ENCODE measurements at regions not wholly inside any gene's neighbourhood (a gene's known extent, or its start where the extent isn't known, plus 50 kb on each side); places are given as distances from the start of the nearest gene placed in this dataset.
"Not testable (repeated sequence)": the region's sequence is repeated elsewhere in the genome, so short reads cannot be mapped to it uniquely, and the experiment has no call there.

DNA sequence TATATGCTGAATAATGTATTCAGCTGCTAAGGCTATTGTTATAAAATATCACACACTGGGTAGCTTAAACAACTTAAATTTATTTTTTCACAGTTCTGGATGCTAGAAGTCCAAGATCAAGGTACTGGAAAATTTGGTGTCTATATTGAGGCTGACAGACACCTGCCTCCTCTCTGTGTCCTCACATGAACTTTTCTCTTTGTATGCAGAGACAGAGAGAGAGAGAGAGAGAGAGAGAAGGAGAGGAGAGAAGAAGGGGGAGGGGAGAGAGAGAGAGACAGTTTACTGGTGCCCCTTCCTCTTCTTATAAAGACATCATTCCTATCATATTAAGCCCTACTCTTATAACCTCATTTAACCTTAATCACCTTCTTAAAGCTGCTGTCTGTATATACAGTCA, 320.1 kb upstream of the THBS1 start:
- no peak for DNase-seq (ENCODE audit: low read depth in 4 of 4, low spot score in 1 of 4)

DNA sequence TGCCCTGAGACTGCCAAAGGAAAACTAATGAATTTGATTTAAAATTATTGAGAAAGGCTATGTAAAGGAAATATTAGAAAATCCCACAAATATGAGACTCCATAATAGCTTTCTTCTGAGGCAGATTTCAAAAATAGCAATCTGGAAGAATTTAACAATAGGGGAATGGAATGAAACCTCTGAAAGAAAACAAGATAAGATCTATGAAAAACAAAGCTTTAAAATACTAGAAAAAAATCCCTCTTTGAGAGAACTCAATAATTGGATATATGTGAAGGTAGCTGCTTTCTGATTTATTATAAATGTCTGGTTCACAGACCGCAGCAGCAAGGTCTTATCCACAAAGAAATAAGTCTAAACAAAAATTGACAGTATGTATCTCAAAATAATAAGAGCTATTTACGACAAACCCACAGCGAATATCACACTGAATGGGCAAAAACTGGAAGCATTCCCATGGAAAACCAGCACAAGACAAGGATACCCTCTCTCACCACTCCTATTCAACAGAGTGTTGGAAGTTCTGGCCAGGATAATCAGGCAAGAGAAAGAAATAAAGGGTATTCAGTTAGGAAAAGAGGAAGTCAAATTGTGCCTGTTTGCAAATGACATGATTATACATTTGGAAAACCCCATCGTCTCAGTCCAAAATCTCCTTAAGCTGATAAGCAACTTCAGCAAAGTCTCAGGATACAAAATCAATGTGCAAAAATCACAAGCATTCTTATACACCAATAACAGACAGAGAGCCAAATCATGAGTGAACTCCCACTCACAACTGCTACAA, 319.3 kb upstream of the THBS1 start:
- not testable (repeated sequence) for DNase-seq (ENCODE audit: low read depth in 4 of 4, low spot score in 1 of 4)

DNA sequence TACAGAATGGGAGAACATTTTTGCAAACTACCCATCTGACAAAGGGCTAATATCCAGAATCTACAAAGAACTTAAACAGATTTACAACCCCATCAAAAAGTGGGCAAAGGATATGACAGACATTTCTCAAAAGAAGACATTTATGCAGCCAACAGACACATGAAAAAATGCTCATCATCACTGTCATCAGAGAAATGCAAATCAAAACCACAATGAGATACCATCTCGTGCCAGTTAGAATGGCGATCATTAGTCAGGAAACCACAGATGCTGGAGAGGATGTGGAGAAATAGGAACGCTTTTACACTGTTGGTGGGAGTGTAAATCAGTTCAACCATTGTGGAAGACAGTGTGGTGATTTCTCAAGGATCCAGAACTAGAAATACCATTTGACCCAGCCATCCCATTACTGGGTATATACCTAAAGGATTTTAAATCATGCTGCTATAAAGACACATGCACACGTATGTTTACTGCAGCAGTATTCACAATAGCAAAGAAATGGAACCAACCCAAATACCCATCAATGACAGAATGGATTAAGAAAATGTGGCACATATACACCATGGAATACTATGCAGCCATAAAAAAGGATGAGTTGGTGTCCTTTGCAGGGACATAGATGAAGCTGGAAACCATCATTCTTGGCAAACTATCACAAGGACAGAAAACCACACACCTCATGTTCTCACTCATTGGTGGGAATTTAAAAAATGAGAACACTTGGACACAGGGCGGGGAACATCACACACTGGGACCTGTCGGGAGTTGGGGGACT, 317.7 kb upstream of the THBS1 start:
- DNase-seq (ENCODE audit: low read depth in 4 of 4, low spot score in 1 of 4), result not testable (repeated sequence)

DNA sequence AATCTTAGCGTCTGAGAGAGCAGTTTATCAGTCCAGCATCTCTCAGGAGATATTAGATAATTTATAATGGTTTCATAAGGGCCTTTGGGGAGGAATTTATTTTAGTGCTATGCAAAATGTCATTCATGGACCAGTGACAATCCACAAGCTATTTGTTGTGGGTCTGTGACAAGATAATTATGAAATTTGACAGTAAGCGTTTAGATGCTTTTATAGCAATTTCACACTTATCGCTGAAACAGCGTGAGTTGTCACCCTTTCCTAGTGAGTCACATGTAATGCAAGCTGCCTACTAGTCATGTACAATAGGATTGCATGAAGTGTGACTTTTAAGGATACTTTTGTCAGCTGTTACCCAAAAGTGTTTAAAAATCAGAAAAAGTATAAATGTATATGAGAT, 315.6 kb upstream of the THBS1 start:
- DNase-seq (ENCODE audit: low read depth in 4 of 4, low spot score in 1 of 4), result no peak

DNA sequence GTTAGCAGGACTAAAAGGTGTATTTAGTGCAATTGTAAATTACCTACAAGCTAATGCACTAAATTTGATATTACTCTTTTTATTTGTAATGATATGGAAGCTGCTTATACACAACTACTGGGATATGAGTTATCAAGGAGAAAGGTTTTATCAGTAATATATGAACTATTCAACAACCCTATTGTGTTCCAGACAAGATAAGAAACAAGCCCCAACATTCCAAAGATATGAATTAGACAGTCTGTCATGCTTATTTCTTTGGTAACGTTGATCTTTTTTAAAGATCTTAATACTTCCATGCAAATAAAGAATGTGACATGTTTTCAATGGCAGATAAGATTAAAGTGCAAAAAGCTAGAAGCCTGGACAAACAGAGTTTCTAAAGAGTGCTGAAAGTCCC, 314.0 kb upstream of the THBS1 start:
- no peak for DNase-seq (ENCODE audit: low read depth in 4 of 4, low spot score in 1 of 4)

DNA sequence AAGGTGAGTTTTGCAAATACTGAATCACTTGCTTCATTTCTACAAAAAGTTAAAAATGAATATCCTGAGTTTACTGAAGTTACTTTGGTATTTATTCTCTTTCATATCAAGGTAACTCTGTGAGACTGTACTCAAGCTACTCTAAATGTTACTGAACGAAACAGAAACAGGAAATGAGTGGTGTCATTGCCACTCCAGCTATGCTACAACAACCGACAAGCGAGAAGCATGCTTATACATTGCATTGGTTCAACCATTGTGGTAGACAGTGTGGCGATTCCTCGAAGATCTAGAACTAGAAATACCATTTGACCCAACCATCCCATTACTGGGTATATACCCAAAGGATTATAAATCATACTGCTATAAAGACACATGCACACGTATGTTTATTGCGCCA, 313.2 kb upstream of the THBS1 start:
- no peak for DNase-seq (ENCODE audit: low read depth in 4 of 4, low spot score in 1 of 4)

DNA sequence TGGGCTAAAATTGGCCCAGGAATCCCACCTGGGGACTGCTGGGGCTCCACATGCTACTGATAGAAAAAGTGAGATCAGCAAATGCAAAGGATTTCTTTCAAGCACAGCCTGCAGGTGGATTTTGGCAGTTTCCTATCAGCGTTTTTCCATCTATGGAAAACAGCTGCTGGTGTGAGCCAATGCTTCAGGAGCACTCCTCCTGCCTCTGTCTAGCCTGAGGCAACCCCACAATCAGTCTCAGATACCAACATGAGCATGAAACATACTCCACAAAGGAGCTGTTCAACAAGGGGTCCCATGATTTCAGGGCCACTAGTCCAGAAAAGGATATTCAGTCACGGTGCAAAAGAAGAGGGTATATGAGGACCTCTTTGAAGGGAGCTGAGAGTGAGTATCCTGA, 311.5 kb upstream of the THBS1 start:
- DNase-seq (ENCODE audit: low read depth in 4 of 4, low spot score in 1 of 4), result no peak

DNA sequence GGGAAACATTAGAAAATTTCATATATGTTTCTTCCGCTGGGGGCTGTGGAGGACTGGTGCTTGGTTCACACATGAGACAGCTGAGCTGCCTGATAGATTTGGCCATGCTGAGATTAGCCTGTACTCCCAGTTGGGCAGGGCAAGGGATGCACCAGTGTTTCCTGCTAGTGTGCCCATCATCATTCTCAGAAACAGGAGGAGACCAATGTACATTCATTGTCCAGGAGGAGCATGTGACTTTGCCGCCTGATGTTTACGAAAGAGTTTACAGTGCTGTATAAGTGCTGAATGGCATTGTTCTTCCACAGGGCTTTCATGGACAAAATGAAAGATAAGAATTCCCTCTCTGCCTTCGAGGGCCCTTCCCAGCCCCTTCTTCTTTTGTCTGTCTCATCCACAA, 311.1 kb upstream of the THBS1 start:
- no peak for DNase-seq (ENCODE audit: low read depth in 4 of 4, low spot score in 1 of 4)

DNA sequence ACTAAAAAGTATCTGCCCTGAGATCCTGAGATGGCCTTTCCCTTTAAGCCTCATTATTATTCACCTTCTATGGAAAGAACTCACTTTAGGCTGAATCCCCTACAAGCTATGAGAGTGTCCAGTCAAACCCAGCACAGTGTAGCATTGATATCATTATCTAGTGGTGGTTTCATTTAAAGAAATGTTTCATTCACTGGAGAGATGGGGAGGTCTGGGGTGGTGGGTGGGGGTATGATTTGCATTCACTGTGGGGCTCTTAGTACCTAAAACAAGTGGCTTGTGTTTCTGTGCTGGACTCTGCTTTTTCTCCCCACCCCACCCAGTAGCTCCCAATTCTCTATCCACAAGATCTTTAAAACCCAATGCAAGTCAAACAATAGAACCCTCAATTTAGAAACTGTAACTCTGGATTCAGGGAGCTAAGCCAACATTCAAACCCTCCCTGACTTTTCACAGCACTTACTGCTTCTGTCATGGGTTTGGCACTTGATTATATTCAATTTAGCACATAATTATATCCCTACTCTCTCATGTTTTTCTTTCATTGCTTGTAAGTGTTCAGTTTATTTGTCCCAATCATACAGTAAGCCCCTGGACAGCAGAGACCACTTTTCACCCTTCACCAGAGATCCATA, 310.5 kb upstream of the THBS1 start:
- no peak for DNase-seq (ENCODE audit: low read depth in 4 of 4, low spot score in 1 of 4)

DNA sequence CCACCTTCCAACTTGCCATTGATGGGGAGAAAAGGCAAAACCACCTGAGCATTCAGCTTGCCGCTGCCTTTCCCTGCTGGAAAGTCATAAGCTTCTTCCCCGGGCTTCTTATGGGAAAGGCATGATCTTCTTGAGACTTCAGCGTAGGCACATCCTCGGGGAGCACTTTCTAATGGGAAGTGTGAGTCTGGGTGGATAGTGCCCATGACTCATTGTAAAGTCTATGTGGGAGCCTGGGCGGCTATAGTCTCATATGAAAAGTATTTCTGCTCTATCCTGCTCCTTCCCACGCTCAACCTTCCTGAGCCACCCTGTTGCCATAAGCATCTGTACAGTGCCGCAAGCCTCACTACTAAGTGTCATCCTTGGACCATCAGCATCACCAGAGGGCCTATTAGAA, 309.9 kb upstream of the THBS1 start:
- no peak for DNase-seq (ENCODE audit: low read depth in 4 of 4, low spot score in 1 of 4)

DNA sequence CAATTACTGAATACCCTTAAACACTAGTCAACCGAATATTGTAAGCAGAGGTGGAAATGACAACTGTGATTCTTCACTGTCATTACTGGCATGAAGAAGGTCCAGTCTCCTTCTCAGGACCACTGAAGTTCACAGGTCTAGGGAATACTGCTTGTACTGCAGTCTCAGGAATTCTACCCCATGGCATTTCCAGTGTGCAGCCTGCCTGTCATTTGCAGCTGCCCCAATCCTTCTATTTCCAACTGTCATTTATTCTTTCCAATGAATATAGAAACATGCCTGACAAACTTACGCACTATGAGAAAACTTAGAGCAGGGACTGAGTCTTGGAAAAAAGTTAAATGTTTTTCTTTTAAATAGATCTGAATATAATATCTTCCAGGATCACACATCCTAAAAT, 308.0 kb upstream of the THBS1 start:
- DNase-seq (ENCODE audit: low read depth in 4 of 4, low spot score in 1 of 4), result no peak

DNA sequence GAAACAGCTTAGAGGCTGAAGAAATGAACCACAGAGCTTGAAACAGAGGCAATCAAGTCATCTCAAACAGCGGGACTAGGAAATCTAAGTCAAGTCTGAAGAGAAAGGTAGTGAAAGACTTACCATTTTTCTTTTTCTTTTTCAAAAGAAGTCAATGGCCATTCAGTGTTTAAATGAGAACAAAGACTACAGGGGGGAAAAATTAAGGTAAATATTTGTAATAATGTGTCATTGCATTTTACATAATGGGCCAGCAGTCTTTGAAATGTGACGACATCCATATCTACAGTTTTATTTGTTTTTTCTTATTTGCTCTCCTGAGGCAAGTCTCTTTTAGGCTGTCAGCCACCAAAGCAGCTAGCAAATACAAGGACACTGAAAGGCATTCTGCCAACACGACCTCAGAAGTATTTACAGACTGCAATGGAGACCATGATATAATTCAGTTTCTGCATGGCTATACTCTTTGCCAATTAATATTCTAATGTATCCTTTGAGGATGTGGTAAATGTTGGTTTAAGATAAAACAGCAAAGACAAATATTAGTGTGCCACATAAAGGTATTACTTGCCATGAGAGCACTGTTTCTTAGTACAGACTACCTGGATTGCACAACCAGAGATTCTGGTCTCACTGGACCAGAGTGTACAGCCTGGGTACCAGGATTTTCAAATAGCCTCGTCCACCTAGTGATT, 307.0 kb upstream of the THBS1 start:
- DNase-seq (ENCODE audit: low read depth in 4 of 4, low spot score in 1 of 4), result no peak

DNA sequence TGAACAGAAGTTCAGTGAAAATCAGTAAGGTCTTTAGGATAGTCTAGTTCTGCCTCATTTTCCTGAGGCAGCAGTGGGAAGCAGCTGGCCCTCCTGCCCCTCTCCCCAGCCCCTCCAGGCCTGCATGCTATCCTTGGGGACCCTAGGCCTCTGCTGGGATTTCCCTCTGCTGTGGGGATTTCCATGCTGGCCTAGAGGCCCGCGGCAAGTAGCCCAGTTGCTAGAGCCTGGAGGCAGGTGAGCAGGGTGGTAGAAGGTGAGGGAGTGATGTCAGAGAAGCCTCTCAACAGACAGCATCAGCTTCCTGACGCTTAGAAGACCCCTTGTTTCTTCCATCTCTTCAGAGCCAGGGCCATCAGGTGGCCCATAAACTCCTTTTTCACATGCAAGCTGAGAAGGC, 305.8 kb upstream of the THBS1 start:
- no peak for DNase-seq (ENCODE audit: low read depth in 4 of 4, low spot score in 1 of 4)

DNA sequence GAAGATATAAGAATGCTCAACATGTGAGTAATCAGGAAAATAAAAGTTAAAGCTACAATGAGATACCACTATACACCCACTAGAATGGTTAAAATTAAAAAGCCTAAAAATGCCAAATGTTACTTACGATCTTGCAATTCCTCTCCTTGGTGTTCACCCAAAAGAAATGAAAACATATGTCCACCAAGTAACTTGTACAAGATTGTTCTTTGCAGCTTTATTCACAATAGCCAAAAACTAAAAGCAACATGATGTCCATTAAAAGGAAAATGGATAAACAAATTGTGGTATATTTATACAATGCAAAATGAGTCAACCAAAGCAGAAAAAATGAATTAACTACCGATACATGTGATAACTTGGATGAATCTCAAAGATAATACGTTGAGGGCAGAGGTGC, 301.6 kb upstream of the THBS1 start:
- no peak for DNase-seq (ENCODE audit: low read depth in 4 of 4, low spot score in 1 of 4)

DNA sequence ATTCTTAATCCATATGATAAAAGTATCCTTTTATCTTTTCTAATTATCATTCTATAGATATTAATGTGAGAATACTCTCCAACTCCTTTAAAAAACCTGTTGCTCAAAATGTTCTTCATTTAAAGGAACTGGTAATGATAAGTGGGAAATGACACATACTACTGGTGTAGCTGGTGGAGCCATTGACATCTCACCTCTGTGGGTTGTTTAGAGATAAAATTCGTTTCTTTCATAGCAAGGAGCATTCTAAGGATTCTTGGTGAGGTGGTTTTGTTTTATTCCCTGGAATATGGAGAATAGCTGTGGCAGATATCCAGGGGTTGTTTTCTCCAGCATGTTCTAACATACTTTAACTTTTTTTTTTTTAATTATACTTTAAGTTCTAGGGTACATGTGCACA, 299.8 kb upstream of the THBS1 start:
- DNase-seq (ENCODE audit: low read depth in 4 of 4, low spot score in 1 of 4), result no peak

DNA sequence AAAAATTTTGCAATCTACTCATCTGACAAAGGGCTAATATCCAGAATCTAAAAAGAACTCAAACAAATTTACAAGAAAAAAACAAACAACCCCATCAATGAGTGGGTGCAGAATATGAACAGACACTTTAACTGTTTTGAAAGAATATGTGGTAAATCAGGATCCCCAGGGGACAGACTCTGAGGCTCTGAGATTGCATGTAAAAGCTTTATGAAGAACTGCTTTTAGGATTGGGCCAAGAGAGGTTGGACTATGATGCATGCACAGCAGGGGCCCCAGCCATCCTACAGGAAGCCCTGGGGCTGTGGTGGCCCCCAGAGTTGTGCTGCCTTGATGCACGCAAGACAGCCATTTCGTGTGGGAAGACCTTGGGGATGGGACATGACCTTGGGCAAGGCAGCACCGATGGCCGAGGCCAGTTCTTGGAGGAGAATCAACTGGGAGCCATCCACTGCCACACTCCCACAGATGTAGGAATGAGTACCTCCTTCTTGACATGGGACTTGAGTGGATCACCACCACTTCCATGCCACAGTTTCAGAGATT, 298.1 kb upstream of the THBS1 start:
- no peak for DNase-seq (ENCODE audit: low read depth in 4 of 4, low spot score in 1 of 4)

DNA sequence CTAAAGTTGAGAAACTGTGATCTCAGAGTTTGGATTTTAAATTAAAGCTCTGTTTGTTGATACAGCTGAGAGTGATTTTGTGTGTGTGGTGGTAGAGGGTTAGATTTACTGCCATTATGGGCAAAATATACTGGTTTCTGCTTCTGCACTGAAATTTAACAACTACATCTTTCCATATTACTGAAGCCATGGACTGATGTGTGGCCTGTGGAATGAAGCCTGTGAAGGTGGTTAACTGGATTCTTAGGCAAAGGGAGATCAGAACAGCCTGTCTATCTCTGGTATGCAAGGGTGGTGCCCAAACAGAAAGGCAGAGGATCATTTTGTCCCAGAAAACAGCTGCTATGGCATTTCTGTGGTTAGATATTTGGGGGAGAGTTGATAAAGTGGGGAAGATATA, 297.3 kb upstream of the THBS1 start:
- no peak for DNase-seq (ENCODE audit: low read depth in 4 of 4, low spot score in 1 of 4)

DNA sequence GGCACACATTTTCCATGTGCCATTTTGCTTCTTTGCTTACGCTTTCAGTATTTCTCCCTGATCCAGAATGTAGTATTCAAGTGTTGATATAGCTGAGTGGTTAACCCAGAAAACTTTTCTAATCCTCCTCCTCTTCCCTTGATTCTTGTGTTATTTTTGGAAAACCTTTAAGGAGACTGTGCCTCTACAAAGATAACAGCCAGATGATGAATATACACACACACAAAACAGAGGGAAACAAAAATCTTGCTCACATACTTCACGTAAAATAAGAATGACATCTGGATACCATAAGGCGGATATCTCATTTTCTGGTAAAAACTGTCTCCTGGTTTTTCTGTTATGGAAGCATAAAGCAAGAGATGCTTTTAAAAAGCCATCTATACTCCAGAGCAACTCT, 295.8 kb upstream of the THBS1 start:
- DNase-seq (ENCODE audit: low read depth in 4 of 4, low spot score in 1 of 4), result no peak

DNA sequence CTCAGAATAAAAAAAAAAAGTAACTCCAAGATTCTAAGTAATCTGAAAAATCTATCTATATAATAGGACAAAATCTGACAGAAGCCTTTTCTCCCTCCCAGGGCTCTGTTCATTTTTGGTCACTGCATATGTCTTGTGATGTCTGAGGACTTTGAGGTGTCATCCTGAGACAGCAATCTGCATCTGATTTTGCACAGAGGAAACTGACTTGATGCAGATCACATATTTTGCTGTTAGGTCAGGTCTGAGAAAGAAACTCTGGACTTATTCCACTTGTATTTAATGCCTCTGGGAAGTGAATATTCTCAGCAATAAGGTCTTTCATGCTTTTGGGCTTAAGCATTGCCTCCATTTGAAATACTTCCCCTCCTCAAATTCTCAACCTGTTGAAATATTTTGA, 295.2 kb upstream of the THBS1 start:
- DNase-seq (ENCODE audit: low read depth in 4 of 4, low spot score in 1 of 4), result no peak

DNA sequence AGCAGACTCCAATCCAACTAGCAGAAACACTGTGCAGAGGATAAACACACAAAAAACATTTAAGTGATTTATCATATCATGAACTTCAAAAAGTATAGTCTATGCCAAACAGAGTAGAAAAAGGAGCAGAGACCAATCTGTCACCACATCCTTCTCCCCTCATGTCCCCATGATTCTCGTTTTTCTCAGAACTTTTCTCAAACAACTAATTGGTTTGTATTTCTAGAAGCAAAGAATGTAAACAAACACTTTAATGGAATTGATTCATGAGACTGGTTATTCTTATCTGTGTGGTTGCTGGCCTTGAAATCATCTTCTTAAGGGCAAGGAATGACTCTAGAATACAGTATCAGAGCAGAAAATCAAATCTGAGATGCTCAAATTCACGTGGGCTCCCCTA, 294.2 kb upstream of the THBS1 start:
- DNase-seq (ENCODE audit: low read depth in 4 of 4, low spot score in 1 of 4), result no peak

All from stimulated activated CD4-positive, alpha-beta T cell treated with anti-CD3 and anti-CD28 coated beads, Interleukin-1b, Interleukin-23, amount 100 ng/mL, for 24 hours (primary cell).